Nephron progenitor cell (in vitro differentiated cells): ENCODE measurements at regions not wholly inside any gene's neighbourhood (a gene's known extent, or its start where the extent isn't known, plus 50 kb on each side); places are given as distances from the start of the nearest gene placed in this dataset.

Experiments used
- DNase-seq: peaks from one replicate; pipeline ENCODE4 v3.0.0; 2021
- H3K27ac Mint-ChIP-seq: 2 replicates; pipeline ENCODE4 v1.8.0; 2021; ENCODE audit warnings: mild to moderate bottlenecking, moderate library complexity, mixed read lengths
- H3K27me3 Mint-ChIP-seq: 2 replicates; pipeline ENCODE4 v1.8.0; 2021; ENCODE audit warnings: mild to moderate bottlenecking, low read depth, mixed read lengths; ENCODE audit not compliant: poor library complexity
- H3K36me3 Mint-ChIP-seq: 2 replicates; pipeline ENCODE4 v1.8.0; 2021; ENCODE audit warnings: low read depth, mixed read lengths
- H3K4me1 Mint-ChIP-seq: 2 replicates; pipeline ENCODE4 v1.8.0; 2021; ENCODE audit warnings: mixed read lengths
- H3K4me3 Mint-ChIP-seq: 2 replicates; pipeline ENCODE4 v1.8.0; 2021; ENCODE audit warnings: mild to moderate bottlenecking, moderate library complexity, mixed read lengths
- H3K9me3 Mint-ChIP-seq: 2 replicates; pipeline ENCODE4 v1.8.0; 2021; ENCODE audit warnings: mild to moderate bottlenecking, moderate library complexity, mixed read lengths
- TF ChIP-seq, protein P1 (sequence below): fragments of 200-600 bp; sonication (generic); IDR thresholded peaks from 2 replicates; pipeline ENCODE4 v1.5.0; 2021; ENCODE audit warnings: antibody characterized with exemption

DNA sequence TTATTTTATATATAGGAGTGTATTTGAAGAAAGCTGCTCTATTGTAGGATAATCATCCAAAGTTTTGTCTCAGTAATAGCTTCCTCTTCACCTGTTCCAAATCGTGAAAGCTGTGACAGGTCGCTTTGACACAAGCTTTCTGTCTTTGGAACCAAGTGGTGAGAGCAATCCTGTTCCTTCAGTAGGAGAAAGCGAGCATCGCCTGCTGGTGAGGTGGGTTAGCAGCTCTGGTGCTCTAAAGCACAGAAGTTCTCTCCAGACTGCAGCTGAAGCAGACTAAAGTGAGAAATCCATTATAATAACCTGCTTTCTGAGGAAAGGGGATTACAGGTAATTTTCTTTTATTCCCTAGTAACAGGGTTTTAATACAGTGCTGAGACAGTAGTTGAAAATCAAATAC is 803.8 kb downstream of the ADGRL2 start:
- Mint-ChIP-seq H3K4me3 (no peak overlapping the region), H3K27me3 (no peaks in the 10 kb centered on the region), H3K27ac (no peak overlapping the region), H3K36me3 (no peaks in the 10 kb centered on the region), H3K9me3 (no peaks in the 10 kb centered on the region), H3K4me1 (peaks cover 4% of the 10 kb centered on the region)
- peak; percentile 17 for DNase-seq
- TF ChIP-seq, protein P1, sequence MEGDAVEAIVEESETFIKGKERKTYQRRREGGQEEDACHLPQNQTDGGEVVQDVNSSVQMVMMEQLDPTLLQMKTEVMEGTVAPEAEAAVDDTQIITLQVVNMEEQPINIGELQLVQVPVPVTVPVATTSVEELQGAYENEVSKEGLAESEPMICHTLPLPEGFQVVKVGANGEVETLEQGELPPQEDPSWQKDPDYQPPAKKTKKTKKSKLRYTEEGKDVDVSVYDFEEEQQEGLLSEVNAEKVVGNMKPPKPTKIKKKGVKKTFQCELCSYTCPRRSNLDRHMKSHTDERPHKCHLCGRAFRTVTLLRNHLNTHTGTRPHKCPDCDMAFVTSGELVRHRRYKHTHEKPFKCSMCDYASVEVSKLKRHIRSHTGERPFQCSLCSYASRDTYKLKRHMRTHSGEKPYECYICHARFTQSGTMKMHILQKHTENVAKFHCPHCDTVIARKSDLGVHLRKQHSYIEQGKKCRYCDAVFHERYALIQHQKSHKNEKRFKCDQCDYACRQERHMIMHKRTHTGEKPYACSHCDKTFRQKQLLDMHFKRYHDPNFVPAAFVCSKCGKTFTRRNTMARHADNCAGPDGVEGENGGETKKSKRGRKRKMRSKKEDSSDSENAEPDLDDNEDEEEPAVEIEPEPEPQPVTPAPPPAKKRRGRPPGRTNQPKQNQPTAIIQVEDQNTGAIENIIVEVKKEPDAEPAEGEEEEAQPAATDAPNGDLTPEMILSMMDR: peak; percentile 37

DNA sequence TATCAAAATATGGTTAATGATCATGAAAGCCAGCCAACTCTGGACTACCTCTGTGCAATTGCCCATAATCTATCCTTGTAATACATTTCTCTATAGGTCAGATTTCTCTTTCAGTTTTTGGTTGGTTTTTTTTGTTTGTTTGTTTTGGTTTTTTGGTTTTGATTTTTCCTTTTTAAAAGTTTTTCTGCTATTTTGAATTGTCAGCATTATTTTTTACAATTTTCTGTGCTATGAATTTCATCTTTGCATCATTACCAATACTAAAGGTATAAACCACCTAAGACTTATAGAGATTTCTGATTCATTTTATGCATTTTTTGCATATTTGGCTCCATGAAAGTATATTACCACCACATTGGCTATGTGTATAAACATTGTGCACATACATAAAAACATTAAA is 799.6 kb downstream of the ADGRL2 start:
- peaks cover 7% of the 10 kb centered on the region for H3K4me1 Mint-ChIP-seq
- no peaks in the 10 kb centered on the region for H3K27me3 Mint-ChIP-seq
- no peak overlapping the region for H3K4me3 Mint-ChIP-seq
- no peaks in the 10 kb centered on the region for H3K36me3 Mint-ChIP-seq
- no peak for DNase-seq
- H3K9me3 Mint-ChIP-seq: no peaks in the 10 kb centered on the region
- TF ChIP-seq, protein P1: no peak
- no peak overlapping the region for H3K27ac Mint-ChIP-seq

DNA sequence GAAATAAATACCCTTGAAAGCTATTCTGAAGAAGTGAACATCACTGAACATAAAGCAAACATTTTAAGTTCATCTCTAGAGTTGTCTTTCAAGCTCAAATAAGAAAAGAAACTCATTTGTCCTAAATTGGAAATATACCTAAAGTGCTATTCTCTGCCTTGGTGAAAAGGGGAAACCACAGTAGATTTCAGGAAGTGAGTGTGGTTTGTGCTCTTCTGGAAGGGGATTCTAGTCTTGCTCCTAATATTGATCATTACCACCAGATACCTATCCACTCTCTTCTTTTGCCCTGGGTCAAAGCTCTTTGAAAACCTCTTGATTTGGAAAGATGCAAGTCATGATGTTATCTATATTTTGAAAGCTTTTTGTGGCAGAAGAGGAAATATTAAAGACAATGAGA is 798.1 kb downstream of the ADGRL2 start:
- H3K27me3 Mint-ChIP-seq: no peaks in the 10 kb centered on the region
- no peak overlapping the region for H3K4me3 Mint-ChIP-seq
- H3K9me3 Mint-ChIP-seq: no peaks in the 10 kb centered on the region
- H3K4me1 Mint-ChIP-seq: peaks cover 7% of the 10 kb centered on the region
- H3K27ac Mint-ChIP-seq: no peak overlapping the region
- TF ChIP-seq, protein P1: no peak
- no peaks in the 10 kb centered on the region for H3K36me3 Mint-ChIP-seq
- no peak for DNase-seq

DNA sequence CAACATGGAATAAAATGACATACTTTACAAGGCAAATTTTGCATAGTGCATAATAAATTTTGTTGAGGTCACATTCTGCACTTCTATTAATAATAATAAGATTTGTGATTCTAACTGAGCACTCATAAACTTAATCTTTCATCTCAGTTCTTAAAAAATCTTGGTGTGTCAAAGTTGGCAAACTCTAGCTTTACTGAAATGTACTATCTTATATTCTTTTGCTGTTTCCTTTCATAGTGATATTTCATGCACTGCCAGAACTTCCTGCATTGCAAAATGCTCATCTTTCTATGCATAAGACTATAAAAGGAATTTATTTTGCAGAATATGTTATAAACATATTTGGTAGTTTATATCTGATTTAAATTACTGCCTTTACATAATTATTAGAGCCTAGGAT is 797.6 kb downstream of the ADGRL2 start:
- no peak overlapping the region for H3K27ac Mint-ChIP-seq
- no peaks in the 10 kb centered on the region for H3K9me3 Mint-ChIP-seq
- H3K27me3 Mint-ChIP-seq: no peaks in the 10 kb centered on the region
- no peaks in the 10 kb centered on the region for H3K36me3 Mint-ChIP-seq
- DNase-seq: no peak
- peaks cover 7% of the 10 kb centered on the region for H3K4me1 Mint-ChIP-seq
- TF ChIP-seq, protein P1: no peak
- H3K4me3 Mint-ChIP-seq: no peak overlapping the region

DNA sequence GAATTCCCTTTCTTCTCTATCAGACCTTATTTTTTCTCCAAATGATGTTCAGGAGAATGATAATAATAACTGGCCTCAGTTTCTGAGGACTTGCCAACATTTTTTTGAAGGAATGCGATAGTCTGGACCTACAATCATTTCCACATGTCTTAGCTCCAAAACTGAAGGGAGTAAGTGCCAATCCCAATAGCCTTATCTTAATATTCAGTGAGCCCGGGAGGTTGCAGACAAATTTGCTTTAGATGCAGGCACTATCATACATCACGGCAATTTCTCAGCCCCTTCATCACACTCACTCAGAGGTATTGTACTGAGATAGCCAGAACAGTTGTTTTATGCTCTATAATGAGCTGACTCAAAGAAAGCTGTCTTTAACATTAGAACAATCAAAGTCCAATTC is 796.9 kb downstream of the ADGRL2 start:
- Mint-ChIP-seq H3K27me3 (no peaks in the 10 kb centered on the region), H3K36me3 (no peaks in the 10 kb centered on the region), H3K27ac (no peak overlapping the region), H3K4me1 (peaks cover 7% of the 10 kb centered on the region), H3K9me3 (no peaks in the 10 kb centered on the region), H3K4me3 (no peak overlapping the region)
- TF ChIP-seq, protein P1: no peak
- no peak for DNase-seq

DNA sequence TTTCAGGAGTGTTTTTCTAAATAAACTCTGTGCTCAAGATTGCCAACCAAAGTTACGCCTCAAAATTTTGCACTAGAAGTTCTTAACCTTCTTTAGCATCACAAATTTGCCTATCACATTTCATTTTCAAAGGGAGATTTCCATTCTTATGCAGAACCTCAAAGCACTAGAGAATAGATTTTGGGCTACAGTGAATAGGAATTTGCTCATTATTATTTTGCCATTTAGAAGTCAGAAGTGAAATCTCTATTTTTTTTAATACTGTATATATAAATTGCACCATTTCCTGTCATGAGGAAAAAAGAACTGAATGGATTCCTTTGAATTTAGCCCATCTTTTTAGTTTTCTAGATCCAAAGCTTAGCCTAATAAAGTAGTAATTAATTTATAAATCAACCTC is 796.4 kb downstream of the ADGRL2 start:
- Mint-ChIP-seq H3K4me3 (no peak overlapping the region), H3K27ac (no peak overlapping the region), H3K27me3 (no peaks in the 10 kb centered on the region), H3K36me3 (no peaks in the 10 kb centered on the region), H3K9me3 (no peaks in the 10 kb centered on the region), H3K4me1 (peaks cover 7% of the 10 kb centered on the region)
- TF ChIP-seq, protein P1: no peak
- no peak for DNase-seq
